ENCODE measurements at regions not wholly inside any gene's neighbourhood (a gene's known extent, or its start where the extent isn't known, plus 50 kb on each side); places are given as distances from the start of the nearest gene placed in this dataset.

- no peak overlapping the region for H3K9ac ChIP-seq (ENCODE audit: low read depth, low read length)
- H3K36me3 ChIP-seq (ENCODE audit: insufficient read depth, low read length) = no peaks in the 10 kb centered on the region
- H3K4me1 ChIP-seq (ENCODE audit: insufficient read depth, low read length) = no peaks in the 10 kb centered on the region
- H3K9me3 ChIP-seq (ENCODE audit: control insufficient read depth, insufficient read depth, low read length) = 0 out of 2 replicates have a peak, but pooled peaks cover 2% of the 10 kb centered on the region
Observed at GRCh38 chr20:11143481-11143880, 469.7 kb upstream of the JAG1 start.

DNA sequence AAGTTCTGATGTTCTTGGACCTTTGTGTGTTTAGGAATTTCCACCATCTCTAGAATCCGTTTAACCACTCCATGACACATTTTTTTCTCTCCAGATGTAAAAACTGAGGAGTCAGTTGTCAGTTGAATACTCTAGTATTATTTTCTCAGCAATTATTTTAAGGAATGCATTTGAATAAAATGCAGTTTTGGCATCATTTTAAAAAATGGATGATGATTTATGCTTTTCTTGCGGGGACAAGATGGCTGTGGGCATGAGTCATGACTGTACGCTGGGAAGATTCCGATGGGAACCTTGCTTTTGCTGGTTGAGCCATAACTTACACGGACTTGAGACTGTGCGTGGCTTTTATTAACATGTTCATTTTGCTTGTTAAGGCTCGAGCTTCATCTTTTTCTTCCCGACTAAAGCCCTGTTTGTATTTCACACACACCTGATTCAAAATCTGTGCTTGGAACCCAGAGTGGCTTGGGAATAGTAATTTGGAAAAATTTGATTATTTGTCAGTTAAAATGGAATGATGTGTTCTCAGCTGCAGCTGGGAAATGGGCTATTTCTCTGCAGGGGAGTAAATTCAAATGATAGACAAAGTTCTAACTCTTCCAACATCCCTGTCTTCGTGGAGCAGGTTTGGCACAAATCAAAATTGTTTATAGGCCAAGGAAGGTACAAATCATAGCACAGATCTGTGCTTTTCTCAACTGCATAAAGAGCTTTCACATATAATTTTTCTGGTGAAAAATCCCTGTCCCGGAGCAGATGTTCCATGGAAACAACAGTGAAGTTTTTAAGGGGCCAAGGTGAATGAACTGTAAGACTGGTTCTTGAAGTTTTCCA is 470.5 kb upstream of the JAG1 start:
- Histone ChIP-seq H3K4me1 (ENCODE audit: insufficient read depth, low read length) (no peaks in the 10 kb centered on the region), H3K9me3 (ENCODE audit: control insufficient read depth, insufficient read depth, low read length) (0 out of 2 replicates have a peak, but pooled peaks cover 2% of the 10 kb centered on the region), H3K36me3 (ENCODE audit: insufficient read depth, low read length) (no peaks in the 10 kb centered on the region), H3K9ac (ENCODE audit: low read depth, low read length) (no peak overlapping the region)

DNA sequence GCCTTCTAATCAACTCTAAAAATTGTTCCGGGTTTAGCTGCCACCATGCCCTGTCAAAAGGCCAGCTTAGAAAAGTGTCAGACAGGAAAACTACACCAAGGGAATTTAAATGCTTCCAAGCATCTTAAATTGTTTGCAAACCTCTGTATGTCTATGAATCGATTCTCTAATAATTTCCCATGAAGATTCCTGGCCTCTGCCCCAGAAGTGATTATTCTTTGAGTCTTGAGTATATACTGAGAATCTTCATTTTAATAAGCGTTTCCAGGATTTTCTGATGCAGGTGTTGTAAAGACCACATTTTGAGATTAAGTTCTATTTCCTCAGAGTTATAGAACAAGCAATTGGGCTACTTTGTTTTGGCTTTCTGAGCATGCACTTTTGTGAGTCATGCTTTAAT is 471.8 kb upstream of the JAG1 start:
- 0 out of 2 replicates have a peak, but pooled peaks cover 2% of the 10 kb centered on the region for H3K9me3 ChIP-seq (ENCODE audit: control insufficient read depth, insufficient read depth, low read length)
- H3K4me1 ChIP-seq (ENCODE audit: insufficient read depth, low read length) = no peaks in the 10 kb centered on the region
- no peak overlapping the region for H3K9ac ChIP-seq (ENCODE audit: low read depth, low read length)
- H3K36me3 ChIP-seq (ENCODE audit: insufficient read depth, low read length) = no peaks in the 10 kb centered on the region

GRCh38 chr20:11153819-11154218 is 480.0 kb upstream of the JAG1 start:
- no peaks in the 10 kb centered on the region for H3K4me1 ChIP-seq (ENCODE audit: insufficient read depth, low read length)
- no peaks in the 10 kb centered on the region for H3K36me3 ChIP-seq (ENCODE audit: insufficient read depth, low read length)
- H3K9me3 ChIP-seq (ENCODE audit: control insufficient read depth, insufficient read depth, low read length) = no peaks in the 10 kb centered on the region
- H3K9ac ChIP-seq (ENCODE audit: low read depth, low read length) = no peak overlapping the region

- Histone ChIP-seq H3K9ac (ENCODE audit: low read depth, low read length) (no peak overlapping the region), H3K9me3 (ENCODE audit: control insufficient read depth, insufficient read depth, low read length) (no peaks in the 10 kb centered on the region), H3K4me1 (ENCODE audit: insufficient read depth, low read length) (no peaks in the 10 kb centered on the region), H3K36me3 (ENCODE audit: insufficient read depth, low read length) (no peaks in the 10 kb centered on the region)
Observed at GRCh38 chr20:11155156-11155756, 481.5 kb upstream of the JAG1 start.

GRCh38 chr20:11156922-11157321 is 483.1 kb upstream of the JAG1 start:
- Histone ChIP-seq H3K9ac (ENCODE audit: low read depth, low read length) (no peak overlapping the region), H3K9me3 (ENCODE audit: control insufficient read depth, insufficient read depth, low read length) (no peaks in the 10 kb centered on the region), H3K36me3 (ENCODE audit: insufficient read depth, low read length) (no peaks in the 10 kb centered on the region), H3K4me1 (ENCODE audit: insufficient read depth, low read length) (no peaks in the 10 kb centered on the region)

GRCh38 chr20:11158146-11158545 is 484.3 kb upstream of the JAG1 start:
- no peaks in the 10 kb centered on the region for H3K9me3 ChIP-seq (ENCODE audit: control insufficient read depth, insufficient read depth, low read length)
- no peak overlapping the region for H3K9ac ChIP-seq (ENCODE audit: low read depth, low read length)
- H3K36me3 ChIP-seq (ENCODE audit: insufficient read depth, low read length) = no peaks in the 10 kb centered on the region
- no peaks in the 10 kb centered on the region for H3K4me1 ChIP-seq (ENCODE audit: insufficient read depth, low read length)

DNA sequence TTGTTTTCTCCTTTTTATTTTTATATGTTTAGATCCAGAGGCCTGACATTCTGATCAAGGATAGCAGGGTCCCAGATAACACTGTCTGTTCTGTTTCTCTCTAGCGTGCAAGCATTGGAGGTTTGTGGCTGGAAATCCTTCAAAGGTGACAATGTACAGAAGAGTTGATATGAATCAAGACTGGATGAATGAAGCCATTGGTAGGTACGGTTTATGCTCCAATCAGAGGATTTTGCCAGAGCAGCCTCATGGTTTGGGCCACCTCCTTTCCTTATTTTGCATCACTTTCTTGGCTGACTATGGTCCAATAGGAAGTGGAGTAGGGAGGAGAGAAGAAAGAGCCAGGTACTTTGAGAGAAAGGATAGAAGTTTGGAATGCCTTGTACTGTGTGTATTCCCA is 484.8 kb upstream of the JAG1 start:
- no peaks in the 10 kb centered on the region for H3K36me3 ChIP-seq (ENCODE audit: insufficient read depth, low read length)
- H3K4me1 ChIP-seq (ENCODE audit: insufficient read depth, low read length) = no peaks in the 10 kb centered on the region
- H3K9ac ChIP-seq (ENCODE audit: low read depth, low read length) = no peak overlapping the region
- H3K9me3 ChIP-seq (ENCODE audit: control insufficient read depth, insufficient read depth, low read length) = no peaks in the 10 kb centered on the region

DNA sequence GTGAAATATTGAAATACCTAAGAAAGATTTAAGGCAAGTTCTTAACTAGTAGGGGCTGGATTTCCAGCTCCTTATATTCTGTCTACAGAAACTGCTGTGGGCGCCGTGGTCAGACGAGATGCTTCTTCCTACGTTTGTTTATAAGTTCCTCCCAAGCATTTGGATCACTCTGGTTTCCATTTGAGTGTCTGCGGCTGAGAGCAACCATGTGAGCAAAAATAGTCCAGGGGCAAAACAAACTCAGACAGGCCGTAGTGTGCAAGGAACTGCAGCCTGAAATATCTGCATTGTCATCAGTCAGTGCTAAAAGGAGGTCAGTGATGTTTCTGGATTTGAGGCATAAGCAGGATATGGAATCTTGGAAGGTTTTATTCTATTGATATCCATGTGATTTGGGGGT is 485.9 kb upstream of the JAG1 start:
- H3K9me3 ChIP-seq (ENCODE audit: control insufficient read depth, insufficient read depth, low read length) = no peaks in the 10 kb centered on the region
- no peak overlapping the region for H3K9ac ChIP-seq (ENCODE audit: low read depth, low read length)
- no peaks in the 10 kb centered on the region for H3K36me3 ChIP-seq (ENCODE audit: insufficient read depth, low read length)
- no peaks in the 10 kb centered on the region for H3K4me1 ChIP-seq (ENCODE audit: insufficient read depth, low read length)

GRCh38 chr20:11162026-11162775 is 488.4 kb upstream of the JAG1 start:
- Histone ChIP-seq H3K9ac (ENCODE audit: low read depth, low read length) (no peak overlapping the region), H3K36me3 (ENCODE audit: insufficient read depth, low read length) (no peaks in the 10 kb centered on the region), H3K9me3 (ENCODE audit: control insufficient read depth, insufficient read depth, low read length) (no peaks in the 10 kb centered on the region), H3K4me1 (ENCODE audit: insufficient read depth, low read length) (no peaks in the 10 kb centered on the region)

GRCh38 chr20:11165789-11166188 is 492.0 kb upstream of the JAG1 start:
- H3K36me3 ChIP-seq (ENCODE audit: insufficient read depth, low read length) = no peaks in the 10 kb centered on the region
- H3K4me1 ChIP-seq (ENCODE audit: insufficient read depth, low read length) = no peaks in the 10 kb centered on the region
- H3K9me3 ChIP-seq (ENCODE audit: control insufficient read depth, insufficient read depth, low read length) = no peaks in the 10 kb centered on the region
- no peak overlapping the region for H3K9ac ChIP-seq (ENCODE audit: low read depth, low read length)

GRCh38 chr20:11166712-11167111 is 492.9 kb upstream of the JAG1 start:
- Histone ChIP-seq H3K36me3 (ENCODE audit: insufficient read depth, low read length) (no peaks in the 10 kb centered on the region), H3K4me1 (ENCODE audit: insufficient read depth, low read length) (no peaks in the 10 kb centered on the region), H3K9me3 (ENCODE audit: control insufficient read depth, insufficient read depth, low read length) (no peaks in the 10 kb centered on the region), H3K9ac (ENCODE audit: low read depth, low read length) (no peak overlapping the region)

- Histone ChIP-seq H3K9ac (ENCODE audit: low read depth, low read length) (no peak overlapping the region), H3K36me3 (ENCODE audit: insufficient read depth, low read length) (no peaks in the 10 kb centered on the region), H3K9me3 (ENCODE audit: control insufficient read depth, insufficient read depth, low read length) (no peaks in the 10 kb centered on the region), H3K4me1 (ENCODE audit: insufficient read depth, low read length) (no peaks in the 10 kb centered on the region)
Observed at GRCh38 chr20:11168026-11168425, 494.2 kb upstream of the JAG1 start.

DNA sequence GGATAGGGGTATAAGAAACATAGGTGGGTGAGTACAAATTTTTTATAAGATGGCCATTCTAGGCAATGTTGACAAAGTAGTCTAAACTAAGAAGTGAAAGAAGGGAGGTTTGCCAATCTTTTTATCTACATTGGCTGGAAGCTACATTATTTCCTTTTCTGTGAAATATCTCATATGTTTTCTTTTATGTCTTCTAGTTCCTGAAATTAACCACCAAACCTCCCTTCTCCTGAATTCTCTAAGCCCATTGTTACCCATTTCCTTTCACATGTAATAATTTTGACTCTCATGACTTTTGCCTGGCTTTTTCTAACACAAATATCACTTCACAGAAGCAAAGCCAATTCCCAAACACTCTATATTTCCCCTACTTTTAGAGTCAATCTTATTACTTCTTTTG is 496.2 kb upstream of the JAG1 start:
- no peaks in the 10 kb centered on the region for H3K9me3 ChIP-seq (ENCODE audit: control insufficient read depth, insufficient read depth, low read length)
- H3K4me1 ChIP-seq (ENCODE audit: insufficient read depth, low read length) = no peaks in the 10 kb centered on the region
- no peaks in the 10 kb centered on the region for H3K36me3 ChIP-seq (ENCODE audit: insufficient read depth, low read length)
- H3K9ac ChIP-seq (ENCODE audit: low read depth, low read length) = no peak overlapping the region

- H3K9ac ChIP-seq (ENCODE audit: low read depth, low read length) = no peak overlapping the region
- no peaks in the 10 kb centered on the region for H3K36me3 ChIP-seq (ENCODE audit: insufficient read depth, low read length)
- H3K9me3 ChIP-seq (ENCODE audit: control insufficient read depth, insufficient read depth, low read length) = no peaks in the 10 kb centered on the region
- no peaks in the 10 kb centered on the region for H3K4me1 ChIP-seq (ENCODE audit: insufficient read depth, low read length)
Observed at GRCh38 chr20:11170565-11170964, 496.8 kb upstream of the JAG1 start.
